SJCRH30 (cell line): ENCODE measurements at regions not wholly inside any gene's neighbourhood (a gene's known extent, or its start where the extent isn't known, plus 50 kb on each side); places are given as distances from the start of the nearest gene placed in this dataset.
A peak's percentile ranks its signal among the peaks of the same experiment; 100 is the strongest.
"Not testable (repeated sequence)": the region's sequence is repeated elsewhere in the genome, so short reads cannot be mapped to it uniquely, and the experiment has no call there.

Experiments used
- DNase-seq, 2 experiments: peaks; one replicate each; pipeline ENCODE4 v3.0.0-alpha.2; 2015 to 2020
- H3K27ac ChIP-seq: fragments of 250-450 bp; sonication (Bioruptor Pico); 2 replicates; pipeline ENCODE4 v1.5.1; 2020; ENCODE audit warnings: mild to moderate bottlenecking, moderate library complexity
- H3K27me3 ChIP-seq: fragments of 250-450 bp; sonication (Bioruptor Pico); 2 replicates; pipeline ENCODE4 v1.5.1; 2020; ENCODE audit warnings: mild to moderate bottlenecking, moderate library complexity
- H3K36me3 ChIP-seq: fragments of 250-450 bp; sonication (Bioruptor Pico); 2 replicates; pipeline ENCODE4 v1.5.1; 2020; ENCODE audit warnings: mild to moderate bottlenecking, moderate library complexity
- H3K4me1 ChIP-seq: fragments of 250-450 bp; sonication (Bioruptor Pico); 2 replicates; pipeline ENCODE4 v1.5.1; 2020; ENCODE audit warnings: mild to moderate bottlenecking, moderate library complexity
- H3K4me3 ChIP-seq: fragments of 250-450 bp; sonication (Bioruptor Pico); 2 replicates; pipeline ENCODE4 v1.5.1; 2020; ENCODE audit warnings: mild to moderate bottlenecking, moderate library complexity
- H3K9me3 ChIP-seq: fragments of 250-450 bp; sonication (Bioruptor Pico); replicated peaks from 2 replicates; pipeline ENCODE4 v1.5.1; 2020; ENCODE audit warnings: mild to moderate bottlenecking, moderate library complexity

- H3K4me3 ChIP-seq, result no peak overlapping the region
- no peak overlapping the region for H3K27ac ChIP-seq
- no peaks in the 10 kb centered on the region for H3K9me3 ChIP-seq
- H3K4me1 ChIP-seq, result no peaks in the 10 kb centered on the region
- no peak for DNase-seq
- no peaks in the 10 kb centered on the region for H3K36me3 ChIP-seq
- H3K27me3 ChIP-seq, result no peaks in the 10 kb centered on the region
These were observed 76.1 kb upstream of the GPR6 start for GRCh38 chr6:109901976-109902375.

GRCh38 chr6:109902870-109903269 is 75.2 kb upstream of the GPR6 start:
- no peak for DNase-seq
- H3K4me1 ChIP-seq, result no peaks in the 10 kb centered on the region
- H3K36me3 ChIP-seq, result no peaks in the 10 kb centered on the region
- no peak overlapping the region for H3K4me3 ChIP-seq
- no peaks in the 10 kb centered on the region for H3K27me3 ChIP-seq
- H3K9me3 ChIP-seq, result no peaks in the 10 kb centered on the region
- H3K27ac ChIP-seq, result no peak overlapping the region

GRCh38 chr6:109910571-109910970 is 67.5 kb upstream of the GPR6 start:
- no peak overlapping the region for H3K4me3 ChIP-seq
- DNase-seq, result no peak
- H3K9me3 ChIP-seq, result no peaks in the 10 kb centered on the region
- no peak overlapping the region for H3K27ac ChIP-seq
- H3K27me3 ChIP-seq, result no peaks in the 10 kb centered on the region
- no peaks in the 10 kb centered on the region for H3K4me1 ChIP-seq
- no peaks in the 10 kb centered on the region for H3K36me3 ChIP-seq

GRCh38 chr6:109912118-109912517 is 66.0 kb upstream of the GPR6 start:
- Histone ChIP-seq H3K36me3 (no peaks in the 10 kb centered on the region), H3K27me3 (no peaks in the 10 kb centered on the region), H3K4me1 (no peaks in the 10 kb centered on the region), H3K4me3 (no peak overlapping the region), H3K27ac (no peak overlapping the region), H3K9me3 (no peaks in the 10 kb centered on the region)
- no peak for DNase-seq

- Histone ChIP-seq H3K36me3 (no peaks in the 10 kb centered on the region), H3K4me1 (no peaks in the 10 kb centered on the region), H3K27ac (no peak overlapping the region), H3K27me3 (no peaks in the 10 kb centered on the region), H3K9me3 (no peaks in the 10 kb centered on the region), H3K4me3 (no peak overlapping the region)
- DNase-seq, result no peak
These were observed 65.2 kb upstream of the GPR6 start for GRCh38 chr6:109912952-109913351.

GRCh38 chr6:109915748-109916147 is 62.4 kb upstream of the GPR6 start:
- H3K4me1 ChIP-seq, H3K4me3 ChIP-seq, H3K27me3 ChIP-seq, H3K27ac ChIP-seq, DNase-seq, H3K9me3 ChIP-seq, H3K36me3 ChIP-seq: not testable (repeated sequence)

- Histone ChIP-seq H3K4me1 (no peaks in the 10 kb centered on the region), H3K27me3 (no peaks in the 10 kb centered on the region), H3K36me3 (no peaks in the 10 kb centered on the region), H3K9me3 (no peaks in the 10 kb centered on the region), H3K4me3 (no peak overlapping the region), H3K27ac (no peak overlapping the region)
- no peak for DNase-seq
These were observed 61.4 kb upstream of the GPR6 start for GRCh38 chr6:109916759-109917158.

- DNase-seq, result no peak
- no peak overlapping the region for H3K27ac ChIP-seq
- no peaks in the 10 kb centered on the region for H3K27me3 ChIP-seq
- no peaks in the 10 kb centered on the region for H3K9me3 ChIP-seq
- H3K36me3 ChIP-seq, result no peaks in the 10 kb centered on the region
- no peak overlapping the region for H3K4me3 ChIP-seq
- no peaks in the 10 kb centered on the region for H3K4me1 ChIP-seq
These were observed 59.9 kb upstream of the GPR6 start for GRCh38 chr6:109918227-109918626.

GRCh38 chr6:109920911-109921310 is 57.2 kb upstream of the GPR6 start:
- no peak overlapping the region for H3K27ac ChIP-seq
- no peaks in the 10 kb centered on the region for H3K36me3 ChIP-seq
- no peaks in the 10 kb centered on the region for H3K9me3 ChIP-seq
- H3K27me3 ChIP-seq, result no peaks in the 10 kb centered on the region
- no peak overlapping the region for H3K4me3 ChIP-seq
- DNase-seq, result no peak
- peaks cover 4% of the 10 kb centered on the region; the same call in 1 of the 2 replicates for H3K4me1 ChIP-seq

- peaks cover 4% of the 10 kb centered on the region; the same call in 1 of the 2 replicates for H3K4me1 ChIP-seq
- no peak overlapping the region for H3K4me3 ChIP-seq
- H3K27me3 ChIP-seq, result no peaks in the 10 kb centered on the region
- H3K27ac ChIP-seq, result no peak overlapping the region
- no peak for DNase-seq
- H3K9me3 ChIP-seq, result no peaks in the 10 kb centered on the region
- no peaks in the 10 kb centered on the region for H3K36me3 ChIP-seq
These were observed 55.3 kb upstream of the GPR6 start for GRCh38 chr6:109922851-109923250.

GRCh38 chr6:109925075-109925474 is 53.0 kb upstream of the GPR6 start:
- H3K4me3 ChIP-seq, result no peak overlapping the region
- no peaks in the 10 kb centered on the region for H3K9me3 ChIP-seq
- no peak overlapping the region for H3K27ac ChIP-seq
- no peaks in the 10 kb centered on the region for H3K27me3 ChIP-seq
- H3K4me1 ChIP-seq, result peaks cover 4% of the 10 kb centered on the region; the same call in 1 of the 2 replicates
- peak; percentile 34 to 52 for DNase-seq
- no peaks in the 10 kb centered on the region for H3K36me3 ChIP-seq

GRCh38 chr6:109927052-109927451 is 51.1 kb upstream of the GPR6 start:
- DNase-seq, result no peak
- no peaks in the 10 kb centered on the region for H3K27me3 ChIP-seq

More at GRCh38 chr6:109927052-109927451, 51.1 kb upstream of the GPR6 start:
- Histone ChIP-seq H3K9me3 (no peaks in the 10 kb centered on the region), H3K27ac (no peak overlapping the region), H3K36me3 (no peaks in the 10 kb centered on the region), H3K4me3 (no peak overlapping the region), H3K4me1 (peaks cover 4% of the 10 kb centered on the region; the same call in 1 of the 2 replicates)
